ENCODE measurements at regions not wholly inside any gene's neighbourhood (a gene's known extent, or its start where the extent isn't known, plus 50 kb on each side); places are given as distances from the start of the nearest gene placed in this dataset.

GRCh38 chr4:177016541-177017141 lies 223.9 kb upstream of the VEGFC start:
- TF ChIP-seq, protein P1, sequence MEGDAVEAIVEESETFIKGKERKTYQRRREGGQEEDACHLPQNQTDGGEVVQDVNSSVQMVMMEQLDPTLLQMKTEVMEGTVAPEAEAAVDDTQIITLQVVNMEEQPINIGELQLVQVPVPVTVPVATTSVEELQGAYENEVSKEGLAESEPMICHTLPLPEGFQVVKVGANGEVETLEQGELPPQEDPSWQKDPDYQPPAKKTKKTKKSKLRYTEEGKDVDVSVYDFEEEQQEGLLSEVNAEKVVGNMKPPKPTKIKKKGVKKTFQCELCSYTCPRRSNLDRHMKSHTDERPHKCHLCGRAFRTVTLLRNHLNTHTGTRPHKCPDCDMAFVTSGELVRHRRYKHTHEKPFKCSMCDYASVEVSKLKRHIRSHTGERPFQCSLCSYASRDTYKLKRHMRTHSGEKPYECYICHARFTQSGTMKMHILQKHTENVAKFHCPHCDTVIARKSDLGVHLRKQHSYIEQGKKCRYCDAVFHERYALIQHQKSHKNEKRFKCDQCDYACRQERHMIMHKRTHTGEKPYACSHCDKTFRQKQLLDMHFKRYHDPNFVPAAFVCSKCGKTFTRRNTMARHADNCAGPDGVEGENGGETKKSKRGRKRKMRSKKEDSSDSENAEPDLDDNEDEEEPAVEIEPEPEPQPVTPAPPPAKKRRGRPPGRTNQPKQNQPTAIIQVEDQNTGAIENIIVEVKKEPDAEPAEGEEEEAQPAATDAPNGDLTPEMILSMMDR (IDR thresholded peaks at IDR 0.05) = no peak
- no peak for TF ChIP-seq POLR2A (IDR thresholded peaks at IDR 0.05)

All from suprapubic skin (tissue), 3 donors.